GM18517 (cell line): ENCODE measurements at regions not wholly inside any gene's neighbourhood (a gene's known extent, or its start where the extent isn't known, plus 50 kb on each side); places are given as distances from the start of the nearest gene placed in this dataset.
"Not testable (repeated sequence)": the region's sequence is repeated elsewhere in the genome, so short reads cannot be mapped to it uniquely, and the experiment has no call there.

ENCODE experiments used
- ATAC-seq: cut with Tn5 transposase; IDR thresholded peaks from one replicate; pipeline ENCODE4 v1.9.1; 2021; ENCODE audit warnings: mild to moderate bottlenecking, moderate library complexity; ENCODE audit not compliant: unreplicated experiment

DNA sequence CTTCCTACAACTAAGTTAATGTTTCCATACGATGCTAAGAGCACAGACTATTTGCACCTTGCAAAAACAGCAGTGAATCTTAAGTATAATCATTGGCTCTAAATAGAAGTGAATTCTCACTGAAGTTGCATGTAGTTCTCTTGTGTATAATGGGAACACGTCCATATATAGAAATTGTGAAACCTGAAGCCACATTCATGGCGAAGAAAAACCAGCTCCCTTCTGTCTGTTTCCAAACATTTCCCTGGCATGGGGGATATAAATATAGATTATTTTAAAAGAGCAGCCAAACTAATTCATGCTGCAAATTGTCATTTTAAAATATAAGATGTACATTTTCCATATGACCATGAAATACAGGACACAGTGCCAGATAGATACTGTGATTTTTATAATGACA lies 71.1 kb downstream of the TRAM1L1 start:
- no peak for ATAC-seq

DNA sequence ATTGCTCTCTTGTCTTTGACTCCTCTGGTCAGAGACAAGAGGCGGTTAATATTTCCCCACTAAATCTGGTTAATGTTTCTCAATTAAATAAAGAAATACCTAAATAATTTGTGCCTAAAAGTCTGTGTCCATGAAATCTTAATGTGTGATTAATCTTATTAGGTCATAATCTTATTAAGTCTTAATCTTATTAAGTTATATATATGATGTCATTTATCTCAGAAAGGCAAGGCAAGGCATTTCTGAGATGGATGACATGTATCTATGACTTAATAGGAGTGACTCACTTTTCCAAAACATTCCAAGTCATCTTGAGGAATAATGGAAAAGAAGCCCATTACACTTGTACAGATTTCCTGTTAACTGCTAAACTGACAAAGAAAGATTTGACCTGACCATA lies 74.7 kb downstream of the TRAM1L1 start:
- no peak for ATAC-seq

DNA sequence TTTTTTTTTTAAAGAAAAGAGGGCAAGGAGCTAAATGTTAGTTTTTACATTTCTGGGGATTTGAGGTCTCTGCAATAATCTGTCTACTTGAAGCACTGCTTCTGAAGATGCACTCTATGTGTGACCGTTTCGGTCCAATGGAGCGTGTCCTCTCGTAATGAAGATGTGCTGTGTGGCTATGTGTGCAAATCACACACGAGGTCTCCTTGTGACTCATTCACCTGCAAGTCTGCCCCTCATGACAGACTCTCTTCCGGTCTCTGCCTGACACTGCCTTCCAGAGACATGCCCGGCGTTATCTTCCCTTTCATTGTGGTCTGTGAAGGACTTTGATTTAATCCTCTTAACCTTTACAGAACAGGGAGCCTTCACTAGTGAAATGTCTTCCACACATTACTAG lies 84.3 kb downstream of the TRAM1L1 start:
- ATAC-seq: peak; percentile 62

DNA sequence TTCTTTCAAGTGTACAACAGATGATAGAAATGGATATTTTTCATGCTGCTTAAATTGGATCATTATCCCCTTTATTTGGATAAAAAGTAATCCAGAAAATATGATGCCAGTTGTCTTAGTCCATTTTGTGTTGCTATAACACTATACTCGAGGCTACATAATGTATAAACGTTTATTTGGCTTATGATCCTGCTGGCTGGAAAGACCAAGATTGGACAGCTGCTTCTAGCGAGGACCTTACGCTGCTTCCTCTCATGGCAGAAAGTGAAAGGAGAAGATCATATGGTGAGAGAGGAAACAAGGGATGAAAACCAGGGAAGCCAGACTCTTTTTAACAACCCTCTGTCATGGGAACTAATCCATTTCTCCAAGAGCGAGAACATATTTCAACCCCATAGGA lies 102.7 kb downstream of the TRAM1L1 start:
- ATAC-seq: no peak

DNA sequence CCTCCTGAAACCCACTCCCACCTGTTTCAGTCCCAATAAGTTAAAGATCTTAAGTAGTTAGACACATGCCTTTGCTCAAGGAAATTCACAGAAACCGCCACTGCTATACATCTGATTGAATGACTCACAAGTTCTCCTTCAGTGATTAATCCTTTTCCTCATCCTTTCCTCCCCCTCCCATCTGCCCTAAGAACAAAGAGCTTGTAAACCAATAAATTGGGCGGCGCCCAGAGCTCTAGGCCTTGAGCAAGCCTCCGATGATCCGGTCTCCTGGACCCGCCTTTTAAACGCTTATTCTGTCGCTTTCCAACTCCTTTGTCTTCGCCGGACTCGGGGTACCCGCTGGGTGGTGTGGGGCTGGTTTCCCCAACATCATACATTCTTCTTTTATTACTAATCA lies 104.9 kb downstream of the TRAM1L1 start:
- ATAC-seq: not testable (repeated sequence)

DNA sequence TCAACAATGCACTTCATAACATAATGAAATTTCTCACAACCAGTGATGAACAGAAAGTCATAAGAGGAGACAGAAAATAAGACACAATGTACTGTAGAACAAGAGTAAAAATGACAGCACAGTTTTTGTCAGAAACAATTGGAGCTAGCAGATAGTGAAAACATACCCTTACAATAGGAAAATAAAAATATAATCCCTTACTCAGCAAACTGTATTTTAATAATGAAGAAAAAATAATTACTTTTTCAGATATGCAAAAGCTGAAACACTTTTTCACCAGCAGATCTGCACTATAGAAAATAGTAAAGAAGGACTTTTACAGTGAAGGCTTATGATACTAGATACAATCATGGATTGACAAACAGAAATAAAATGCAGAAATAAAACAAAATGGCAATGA lies 126.3 kb downstream of the TRAM1L1 start:
- no peak for ATAC-seq

DNA sequence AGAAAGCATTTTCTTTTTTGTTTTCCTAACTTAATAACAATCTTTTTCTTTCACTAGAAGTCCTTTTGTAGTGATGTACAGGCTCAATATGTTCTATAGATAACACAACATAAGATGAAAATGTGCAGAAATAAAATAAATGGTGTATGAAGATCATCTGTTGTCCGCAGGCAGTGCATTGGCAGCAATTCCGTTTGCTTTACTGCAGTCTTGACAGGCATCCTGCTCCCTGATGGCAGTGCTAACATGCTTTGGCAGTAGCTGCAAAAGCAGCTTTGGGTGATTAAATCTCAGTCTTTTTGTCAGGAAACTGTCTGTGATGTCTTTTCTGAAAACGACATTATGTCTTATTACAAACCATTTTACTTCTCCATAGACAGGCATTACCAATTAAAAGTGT lies 131.4 kb downstream of the TRAM1L1 start:
- no peak for ATAC-seq

DNA sequence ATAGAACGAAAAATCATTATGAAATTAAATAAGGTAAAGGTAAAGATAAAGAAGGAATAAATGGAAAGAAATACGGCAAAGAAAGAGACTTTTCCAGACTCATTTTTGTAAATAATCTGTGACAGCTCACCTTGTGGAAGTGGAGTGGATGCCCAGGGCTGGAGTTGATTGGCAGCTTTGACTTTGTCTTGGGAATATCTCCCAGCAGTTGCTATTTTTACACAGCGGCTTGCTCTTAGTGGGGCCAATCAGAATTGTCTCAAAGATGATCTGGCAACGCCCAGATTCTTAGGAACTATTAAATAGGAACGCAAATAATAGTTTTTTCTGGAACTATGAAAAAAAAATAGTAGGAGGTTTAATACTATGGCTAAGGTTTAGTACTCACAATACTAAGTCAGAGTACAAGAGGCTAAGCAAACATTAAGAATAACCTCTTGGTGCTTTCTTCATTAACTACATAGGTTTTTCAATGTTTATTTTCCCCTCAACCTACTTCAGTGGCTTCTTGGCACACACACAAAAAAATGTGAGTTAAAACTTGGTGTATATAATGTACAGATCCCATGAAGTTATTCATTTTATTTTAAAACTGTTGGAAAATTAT lies 132.7 kb downstream of the TRAM1L1 start:
- no peak for ATAC-seq

DNA sequence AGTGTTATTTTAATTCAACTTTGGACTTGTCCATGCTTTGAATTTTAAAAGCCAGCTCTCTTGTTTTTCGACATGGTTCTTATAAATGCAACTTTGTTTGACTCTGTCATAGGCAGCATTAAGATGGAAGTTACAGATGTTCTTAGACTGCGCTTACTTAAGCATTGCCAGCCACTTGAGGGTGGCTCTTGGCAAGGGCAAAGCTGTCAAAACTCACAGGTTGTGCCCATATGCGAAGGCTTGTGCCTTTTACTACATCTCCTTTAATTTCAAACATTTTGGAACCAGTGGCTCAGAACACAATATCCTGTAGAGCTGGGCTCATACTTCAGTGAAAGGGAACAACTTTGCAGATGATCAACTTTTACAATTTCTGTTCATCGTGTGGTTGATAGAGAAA lies 135.5 kb downstream of the TRAM1L1 start:
- ATAC-seq: no peak

DNA sequence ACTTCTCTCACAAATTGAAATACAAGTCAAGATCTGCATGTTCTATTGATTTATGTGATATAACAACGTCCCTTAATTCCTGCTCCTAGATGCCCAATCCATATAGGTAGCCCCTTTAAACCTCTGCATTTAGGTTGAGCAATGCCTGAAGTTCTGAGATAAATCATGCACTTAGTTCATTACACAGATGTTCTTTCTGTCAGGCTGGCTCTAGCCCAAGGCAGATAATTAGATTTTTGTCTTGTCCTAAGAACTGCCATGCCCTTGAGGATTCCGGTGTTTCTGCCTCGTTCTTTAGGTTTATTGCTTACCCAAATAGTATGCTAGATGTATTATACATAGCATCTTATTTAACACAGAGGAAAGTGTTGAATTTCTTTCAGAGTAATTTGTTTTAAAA lies 143.1 kb downstream of the TRAM1L1 start:
- ATAC-seq: no peak

DNA sequence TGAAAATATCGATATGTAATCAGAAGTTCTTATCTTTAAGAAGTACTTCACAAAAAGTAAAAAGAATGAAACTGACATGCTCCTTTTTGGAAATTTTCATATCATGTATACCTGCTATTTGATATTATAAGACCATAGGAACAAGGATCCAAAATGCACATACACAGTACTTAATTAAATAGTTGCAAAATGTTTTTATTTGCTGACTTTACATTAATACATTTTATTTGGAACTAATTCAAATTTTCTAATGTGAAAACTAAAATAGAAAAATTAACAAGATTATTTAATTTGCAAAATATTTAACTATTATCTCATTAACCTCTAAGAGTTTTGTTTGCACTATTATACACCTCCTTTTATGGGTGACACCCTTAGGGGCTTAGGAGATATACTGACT lies 155.0 kb downstream of the TRAM1L1 start:
- ATAC-seq: no peak

DNA sequence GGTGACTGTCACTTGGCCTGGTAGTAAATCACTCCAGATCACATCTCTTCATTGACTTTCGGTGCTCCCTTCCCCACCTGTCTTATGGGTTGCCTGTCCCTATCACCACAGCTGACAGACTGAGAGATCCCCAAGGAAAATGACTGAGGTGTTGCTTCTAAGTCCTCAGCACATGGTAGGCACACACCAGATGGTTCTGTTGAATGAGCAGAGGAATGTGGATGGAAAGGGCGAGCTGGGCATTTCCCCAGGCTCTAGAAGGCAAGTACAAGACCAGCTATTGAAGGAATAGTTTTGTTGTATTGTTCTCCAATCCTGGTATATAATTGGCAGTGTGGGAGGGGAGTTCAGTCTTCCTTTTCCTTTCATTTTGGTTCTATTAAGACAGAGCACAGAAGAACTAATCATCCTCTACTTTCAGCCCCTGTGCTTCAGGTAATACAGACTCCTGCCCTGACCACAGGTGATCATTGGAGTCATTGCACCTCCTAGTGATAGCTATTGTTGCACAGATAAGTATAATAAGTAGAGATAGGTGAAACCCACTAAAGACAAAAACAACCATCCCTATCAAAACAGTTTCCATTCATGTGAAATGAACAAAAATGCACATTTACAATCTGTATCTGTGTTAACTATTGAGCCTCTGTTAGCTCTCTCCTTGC lies 158.6 kb downstream of the TRAM1L1 start:
- no peak for ATAC-seq

DNA sequence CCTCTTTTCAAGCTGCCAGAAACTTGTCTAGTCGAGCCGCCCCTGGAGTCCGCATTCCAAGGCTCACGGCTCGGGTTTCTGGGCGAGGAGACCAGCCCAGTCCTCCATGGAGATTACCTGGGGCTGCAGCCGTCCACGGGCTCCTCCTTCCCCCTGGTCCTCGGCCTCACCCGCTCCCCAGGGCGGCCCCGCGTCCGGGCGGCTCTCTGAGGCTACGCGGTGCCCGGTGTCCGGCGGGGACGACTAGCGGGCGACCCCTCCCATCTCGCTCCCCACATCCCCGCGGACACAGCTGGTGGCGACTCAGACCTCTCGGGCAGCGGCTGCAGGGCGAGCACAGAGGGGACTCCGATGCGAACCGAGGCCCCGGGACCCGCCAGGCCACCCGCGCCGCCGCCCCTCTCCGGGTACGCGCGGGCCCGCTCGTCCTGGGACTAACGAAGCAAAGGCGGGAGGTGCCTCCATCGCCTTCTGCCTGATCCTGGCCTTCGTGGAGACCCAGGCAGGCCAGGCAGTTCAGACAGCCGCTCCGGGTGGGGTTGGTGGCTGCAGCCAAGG lies 159.4 kb downstream of the TRAM1L1 start:
- ATAC-seq: no peak

DNA sequence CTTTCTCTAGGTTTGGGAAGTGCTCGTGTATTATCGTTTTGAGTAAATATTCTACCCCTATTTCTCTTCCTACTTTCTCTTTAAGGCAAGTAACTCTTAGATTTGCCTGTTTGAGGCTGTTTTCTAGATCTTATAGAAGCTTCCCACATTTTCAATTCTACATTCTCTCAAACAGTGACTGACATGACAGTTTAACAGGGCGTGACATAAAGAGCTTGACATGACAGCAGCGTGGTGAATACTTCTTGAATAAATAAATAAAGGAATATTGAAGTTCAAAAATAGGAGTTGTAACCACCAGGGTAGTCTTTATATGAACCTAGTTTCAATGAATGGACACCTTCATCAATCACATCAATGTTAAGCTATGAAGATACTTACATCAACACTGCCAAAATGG lies 162.0 kb downstream of the TRAM1L1 start:
- no peak for ATAC-seq

DNA sequence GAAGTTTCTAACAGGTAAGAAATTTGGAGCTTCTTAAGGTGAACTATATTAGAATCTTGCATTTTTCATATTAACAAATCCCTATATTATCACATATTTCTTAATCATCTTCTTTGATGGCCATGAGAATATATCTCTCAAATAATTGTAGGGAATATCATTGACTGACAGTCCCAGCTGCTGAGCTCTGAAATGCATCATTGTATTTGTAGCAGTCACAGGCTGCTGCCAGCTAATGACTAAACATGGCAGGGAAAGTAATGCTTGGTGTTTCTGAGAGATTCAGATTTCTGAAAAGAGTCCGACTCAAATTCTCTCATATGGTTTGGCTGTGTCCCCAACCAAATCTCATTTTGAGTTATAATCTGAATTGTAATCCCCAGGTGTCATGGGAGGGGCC lies 171.9 kb downstream of the TRAM1L1 start:
- ATAC-seq: no peak

DNA sequence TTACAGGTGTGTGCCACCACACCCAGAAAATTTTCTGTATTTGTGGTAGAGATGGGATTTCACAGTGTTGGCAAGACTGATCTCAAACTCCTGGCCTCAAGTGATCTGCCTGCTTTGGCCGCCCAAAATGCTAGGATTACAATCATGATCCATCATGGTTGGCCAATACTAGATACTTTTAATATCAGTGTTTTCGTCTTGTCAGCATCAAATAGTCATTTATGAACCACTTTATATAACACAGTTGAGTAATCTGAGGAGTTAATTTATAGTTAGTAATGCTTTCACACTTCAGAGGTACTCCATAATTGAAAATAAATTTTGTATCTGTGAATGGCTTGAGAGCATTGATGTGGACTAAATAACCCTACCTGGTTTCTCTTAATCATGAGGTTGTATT lies 178.6 kb downstream of the TRAM1L1 start:
- ATAC-seq: no peak

DNA sequence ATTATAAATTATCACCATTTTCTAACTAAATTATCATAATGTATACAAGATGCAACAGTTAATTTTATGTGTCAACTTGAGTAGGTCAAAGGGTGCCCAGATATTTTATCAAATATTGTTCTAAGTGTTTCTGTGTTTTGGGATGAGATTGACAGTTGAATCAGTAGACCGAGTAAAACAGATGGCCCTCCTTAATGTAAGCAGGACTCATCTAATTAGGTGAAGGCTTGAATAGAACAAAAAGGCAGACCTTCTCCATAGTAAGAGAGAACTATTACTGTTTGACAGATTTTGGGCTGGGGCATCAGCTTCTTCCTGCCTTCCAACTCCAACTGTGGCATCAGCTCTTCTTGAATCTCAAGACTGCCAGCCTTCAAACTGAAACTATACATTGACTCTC lies 185.8 kb downstream of the TRAM1L1 start:
- no peak for ATAC-seq

DNA sequence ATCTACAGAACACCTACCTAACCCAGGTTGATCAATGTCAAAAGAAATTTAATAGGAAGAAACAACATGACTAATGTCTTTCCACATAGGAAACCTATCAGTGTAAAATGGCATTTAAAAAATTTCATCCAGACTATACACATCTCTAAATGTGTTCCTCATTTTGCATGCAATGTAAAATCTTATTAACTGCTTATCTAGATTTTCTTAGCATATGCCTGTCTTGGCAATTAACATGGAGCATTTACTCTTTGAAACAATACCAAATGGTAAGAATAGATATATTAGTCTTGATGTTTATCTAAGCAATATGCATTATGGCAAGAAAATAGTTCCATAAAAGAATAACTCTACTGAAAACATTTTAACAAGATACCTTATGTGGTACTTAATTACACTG lies 199.8 kb downstream of the TRAM1L1 start:
- no peak for ATAC-seq

DNA sequence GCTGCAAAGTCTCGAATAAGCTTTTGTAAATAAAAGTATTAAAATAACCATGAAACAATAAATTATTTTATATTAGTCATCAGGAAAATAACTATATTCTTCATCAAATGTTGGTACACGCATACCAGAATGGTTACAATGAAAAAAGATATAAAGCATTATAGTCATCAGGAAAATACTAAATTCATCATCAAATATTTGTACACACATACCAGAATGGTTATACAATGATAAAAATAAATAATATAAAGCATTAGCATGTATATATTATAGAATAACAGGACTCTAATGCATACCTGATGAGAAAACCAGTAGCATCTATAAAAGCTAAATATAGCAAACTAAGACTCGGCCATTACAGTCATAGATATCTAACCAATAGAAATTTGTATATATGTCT lies 202.9 kb downstream of the TRAM1L1 start:
- no peak for ATAC-seq

DNA sequence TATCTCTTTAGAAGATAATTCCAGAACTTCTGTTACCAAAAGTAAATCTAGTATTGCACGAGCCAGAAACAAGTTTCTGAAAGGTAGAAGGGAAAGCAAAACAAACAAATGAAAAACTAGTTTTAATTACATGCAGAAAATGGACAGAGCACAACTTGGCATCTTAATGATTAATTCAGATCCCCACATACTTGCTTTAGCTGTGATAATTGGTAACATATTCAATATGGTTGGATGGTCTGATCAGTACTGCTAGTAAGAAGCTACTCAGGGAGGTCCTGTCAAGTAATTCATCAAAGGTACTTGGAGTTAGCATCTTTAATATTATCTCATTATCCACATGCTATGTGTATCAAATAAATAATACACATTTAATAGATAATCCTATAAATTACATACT lies 204.3 kb downstream of the TRAM1L1 start:
- no peak for ATAC-seq

DNA sequence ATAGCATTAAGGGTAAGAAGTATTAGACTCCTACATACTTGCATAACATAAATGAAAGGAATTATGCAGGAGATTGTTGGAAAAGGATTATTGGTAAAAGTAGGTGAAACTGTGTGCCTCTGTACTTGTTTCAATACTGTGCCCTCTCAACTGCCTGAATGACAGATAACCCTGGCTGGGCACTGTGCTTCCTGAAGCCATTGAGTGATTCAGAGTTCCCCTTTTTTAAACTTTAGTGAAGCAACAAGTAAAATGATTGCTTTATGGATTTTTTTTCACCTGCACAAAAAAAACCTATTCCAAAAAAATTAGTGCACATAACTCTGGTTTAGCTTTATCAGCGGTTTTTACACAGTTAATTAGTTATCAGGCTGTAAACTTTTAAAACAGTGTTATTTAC lies 204.8 kb downstream of the TRAM1L1 start:
- no peak for ATAC-seq

DNA sequence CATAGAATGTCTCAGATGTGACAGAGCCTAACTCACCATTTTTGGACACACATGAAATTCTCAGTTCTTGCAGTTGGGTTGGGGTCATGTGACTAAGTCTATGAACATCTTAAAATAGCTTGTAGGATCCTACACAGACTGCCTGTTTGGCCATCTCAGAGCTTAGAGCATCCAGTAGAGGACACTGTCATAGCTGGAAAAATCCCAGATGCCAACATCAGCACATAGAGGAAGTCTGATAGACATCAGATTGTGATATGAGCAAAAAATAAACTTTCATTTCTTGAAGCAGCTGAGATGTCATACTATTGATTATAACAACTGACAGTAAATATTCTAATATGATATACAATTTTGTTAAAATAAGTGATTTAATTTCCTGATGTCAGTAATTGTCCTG lies 207.1 kb downstream of the TRAM1L1 start:
- no peak for ATAC-seq

DNA sequence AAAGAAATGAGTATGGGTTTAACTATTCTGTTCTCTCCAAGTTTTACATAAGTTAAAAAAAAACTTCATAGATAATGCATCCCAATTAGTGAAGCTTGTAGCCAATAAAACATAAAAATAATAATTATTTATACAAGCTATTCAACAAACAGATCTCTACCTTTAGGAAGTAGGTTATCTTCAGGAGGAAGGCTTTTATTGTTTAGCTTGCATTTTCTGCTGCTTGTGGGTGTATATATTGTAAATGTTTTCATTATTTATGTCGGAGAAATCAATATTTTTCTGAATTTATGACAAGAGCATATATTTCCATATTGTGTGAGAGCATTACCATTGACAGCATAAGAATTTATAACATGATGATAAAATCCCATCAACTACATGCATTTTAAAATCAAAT lies 208.3 kb downstream of the TRAM1L1 start:
- ATAC-seq: no peak
